ENCODE measurements at regions not wholly inside any gene's neighbourhood (a gene's known extent, or its start where the extent isn't known, plus 50 kb on each side); places are given as distances from the start of the nearest gene placed in this dataset.

DNA sequence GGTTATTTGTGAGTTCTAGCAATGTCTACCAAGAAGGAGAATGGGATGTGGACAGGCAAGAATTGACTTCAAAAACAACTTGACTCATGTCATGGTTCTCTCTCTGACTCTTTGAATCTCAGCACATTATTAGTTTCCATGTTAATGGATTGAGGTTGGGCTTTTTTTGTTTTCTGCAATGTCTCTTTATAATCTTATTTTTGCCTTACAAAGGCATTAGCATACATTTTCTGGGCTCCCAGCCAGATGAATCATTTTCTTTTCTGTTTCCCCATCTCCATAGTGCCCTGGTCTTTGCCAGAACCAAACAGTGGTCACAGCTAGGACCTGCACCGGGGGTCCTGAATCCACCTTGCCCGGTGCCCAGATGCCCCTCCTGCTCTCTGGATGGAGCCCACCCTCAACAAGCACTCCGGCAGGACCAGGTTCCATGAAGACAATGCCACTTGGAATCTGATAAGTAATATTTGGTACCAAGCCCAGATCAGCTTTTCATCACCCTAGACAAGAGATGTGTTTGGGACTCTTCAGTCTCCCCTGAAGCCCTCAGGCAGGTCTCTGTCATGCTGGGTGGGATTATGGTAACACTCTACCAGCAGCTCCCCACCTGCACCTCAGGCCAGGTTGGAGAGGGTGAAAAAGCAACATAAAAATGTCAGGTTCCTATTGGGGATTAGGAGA lies 266.7 kb upstream of the SULF2 start:
- no peak overlapping the region for H3K27ac ChIP-seq (ENCODE audit: low read depth in 1 of 2, low read length in 2 of 2)
- peaks cover 0 to 1% of the 10 kb centered on the region in 2 donors for H3K4me1 ChIP-seq (ENCODE audit: control insufficient read depth in 1 of 2, insufficient read depth in 2 of 2, low read length in 2 of 2)
- DNase-seq (no peak), ATAC-seq (ENCODE audit: low FRiP score) (no peak)
- H3K36me3 ChIP-seq (ENCODE audit: control insufficient read depth in 1 of 2, insufficient read depth in 2 of 2, low read length in 1 of 2) = no peaks in the 10 kb centered on the region
- no peaks in the 10 kb centered on the region for H3K27me3 ChIP-seq (ENCODE audit: control insufficient read depth in 1 of 2, insufficient read depth in 2 of 2, low read length in 1 of 2)
- H3K4me3 ChIP-seq (ENCODE audit: low read length in 2 of 2) = no peak overlapping the region
- H3K9me3 ChIP-seq (ENCODE audit: control insufficient read depth, low read length) = peaks cover 3% of the 10 kb centered on the region
- WGBS, 2 donors = 20 to 30% methylated on average over 3 of the region's 3 CpGs
- intact Hi-C loops (cut with DNase I) = no loop called here

DNA sequence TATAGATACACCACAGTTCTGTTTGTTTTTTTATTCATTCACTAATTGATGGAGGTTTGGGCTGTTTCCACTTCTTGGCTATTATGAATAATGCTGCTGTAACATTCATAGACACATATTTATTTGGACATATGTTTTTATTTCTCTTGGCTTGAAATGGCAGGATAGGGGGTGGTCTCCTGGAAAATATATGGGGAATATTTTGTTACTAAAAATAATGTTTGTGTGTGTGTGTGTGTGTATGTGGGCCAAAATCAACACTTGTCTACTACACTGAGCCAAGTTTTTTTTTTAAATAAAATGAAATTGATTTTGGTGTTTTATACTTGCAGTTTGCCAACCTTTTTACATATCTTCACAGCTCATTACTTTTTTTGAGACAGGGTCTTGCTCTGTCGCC lies 264.4 kb upstream of the SULF2 start:
- ATAC-seq (ENCODE audit: low FRiP score) = no peak
- WGBS, 2 donors = 30 to 33% methylated on average over 1 of the region's 1 CpG

DNA sequence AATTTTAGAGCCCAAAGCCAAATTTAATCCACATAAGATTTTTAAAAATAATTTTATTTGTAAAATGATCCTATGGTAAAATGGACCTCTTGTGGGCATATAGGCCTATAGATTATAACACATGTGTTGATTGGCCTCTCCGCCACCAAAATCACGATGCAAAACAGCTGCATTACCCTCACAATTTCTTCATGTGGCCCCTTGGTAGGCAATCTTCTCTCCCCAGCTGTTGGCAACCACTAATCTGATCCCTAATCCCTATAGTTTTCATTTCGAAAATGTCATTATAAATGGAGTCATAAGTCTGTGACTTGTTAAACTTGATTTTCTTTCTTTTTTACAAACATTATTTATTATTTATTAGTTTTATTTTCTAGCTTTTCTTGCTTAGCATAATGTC lies 263.9 kb upstream of the SULF2 start:
- 72 to 75% methylated on average over 3 of the region's 3 CpGs for WGBS, 2 donors
- no peaks in the 10 kb centered on the region for H3K27me3 ChIP-seq (ENCODE audit: control insufficient read depth in 1 of 2, insufficient read depth in 2 of 2, low read length in 1 of 2)

More for the DNA sequence above, 264.4 kb upstream of the SULF2 start:
- Histone ChIP-seq H3K4me3 (ENCODE audit: low read length in 2 of 2) (no peak overlapping the region), H3K9me3 (ENCODE audit: control insufficient read depth, low read length) (peaks cover 3% of the 10 kb centered on the region), H3K4me1 (ENCODE audit: control insufficient read depth in 1 of 2, insufficient read depth in 2 of 2, low read length in 2 of 2) (peaks cover 0 to 1% of the 10 kb centered on the region in 2 donors), H3K27ac (ENCODE audit: low read depth in 1 of 2, low read length in 2 of 2) (no peak overlapping the region), H3K36me3 (ENCODE audit: control insufficient read depth in 1 of 2, insufficient read depth in 2 of 2, low read length in 1 of 2) (no peaks in the 10 kb centered on the region), H3K27me3 (ENCODE audit: control insufficient read depth in 1 of 2, insufficient read depth in 2 of 2, low read length in 1 of 2) (no peaks in the 10 kb centered on the region)
- DNase-seq = no peak
- intact Hi-C loops (cut with DNase I) = no loop called here

DNA sequence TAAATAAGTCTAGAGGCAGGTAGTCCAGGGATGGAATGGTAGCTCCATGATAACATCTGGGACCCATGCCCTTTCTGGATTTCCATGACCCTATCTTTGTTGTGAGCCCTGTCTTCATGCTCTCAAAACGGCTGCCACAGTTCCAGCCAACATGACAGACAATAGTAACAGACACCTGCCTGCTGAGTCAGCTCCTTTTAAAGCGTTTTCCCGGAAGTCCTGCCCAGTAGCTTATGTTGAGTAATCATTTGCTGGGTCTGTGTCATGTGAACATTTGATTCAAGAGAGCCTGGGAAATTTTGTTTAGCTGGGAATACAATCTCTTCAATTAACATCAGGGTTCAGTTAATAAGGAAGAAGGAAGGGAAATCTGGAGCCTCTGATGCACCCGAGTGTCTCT lies 262.2 kb upstream of the SULF2 start:
- peaks cover 5% of the 10 kb centered on the region for H3K9me3 ChIP-seq (ENCODE audit: control insufficient read depth, low read length)
- peaks cover 0 to 1% of the 10 kb centered on the region in 2 donors for H3K4me1 ChIP-seq (ENCODE audit: control insufficient read depth in 1 of 2, insufficient read depth in 2 of 2, low read length in 2 of 2)
- no peak overlapping the region for H3K4me3 ChIP-seq (ENCODE audit: low read length in 2 of 2)
- ATAC-seq (ENCODE audit: low FRiP score) (no peak), DNase-seq (no peak)
- H3K36me3 ChIP-seq (ENCODE audit: control insufficient read depth in 1 of 2, insufficient read depth in 2 of 2, low read length in 1 of 2) = no peaks in the 10 kb centered on the region
- H3K27ac ChIP-seq (ENCODE audit: low read depth in 1 of 2, low read length in 2 of 2) = no peak overlapping the region
- H3K27me3 ChIP-seq (ENCODE audit: control insufficient read depth in 1 of 2, insufficient read depth in 2 of 2, low read length in 1 of 2) = no peaks in the 10 kb centered on the region
- 71 to 78% methylated on average over 4 of the region's 4 CpGs for WGBS, 2 donors
- intact Hi-C loops (cut with DNase I) = no loop called here

More for the DNA sequence above, 263.9 kb upstream of the SULF2 start:
- H3K4me3 ChIP-seq (ENCODE audit: low read length in 2 of 2) = no peak overlapping the region
- DNase-seq = no peak
- peaks cover 0 to 1% of the 10 kb centered on the region in 2 donors for H3K4me1 ChIP-seq (ENCODE audit: control insufficient read depth in 1 of 2, insufficient read depth in 2 of 2, low read length in 2 of 2)
- ATAC-seq (ENCODE audit: low FRiP score) = no peak
- H3K9me3 ChIP-seq (ENCODE audit: control insufficient read depth, low read length) = peaks cover 3% of the 10 kb centered on the region
- no peak overlapping the region for H3K27ac ChIP-seq (ENCODE audit: low read depth in 1 of 2, low read length in 2 of 2)
- intact Hi-C loops (cut with DNase I) = no loop called here
- H3K36me3 ChIP-seq (ENCODE audit: control insufficient read depth in 1 of 2, insufficient read depth in 2 of 2, low read length in 1 of 2) = no peaks in the 10 kb centered on the region

DNA sequence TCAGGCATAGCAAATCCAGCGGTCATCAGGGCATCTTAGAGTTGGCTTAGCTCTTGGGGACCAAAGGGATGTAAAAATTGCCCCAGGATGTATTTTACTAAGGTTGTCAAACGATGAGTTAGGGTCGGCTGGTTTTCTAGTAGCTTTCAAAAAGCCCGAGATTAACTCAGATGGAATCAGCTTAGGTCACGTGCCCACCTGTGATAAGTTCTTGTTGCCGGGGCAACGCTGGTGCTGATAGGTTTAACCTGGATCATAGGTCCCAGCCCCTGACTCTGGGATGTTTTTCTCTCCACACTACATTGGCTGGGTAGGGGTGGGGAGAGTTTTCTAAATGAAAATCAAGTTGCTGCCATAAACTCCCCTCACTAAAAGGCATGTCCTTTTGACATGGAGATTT lies 257.3 kb upstream of the SULF2 start:
- intact Hi-C loops (cut with DNase I) = no loop called here
- ATAC-seq (ENCODE audit: low FRiP score) = no peak
- Histone ChIP-seq H3K36me3 (ENCODE audit: control insufficient read depth in 1 of 2, insufficient read depth in 2 of 2, low read length in 1 of 2) (no peaks in the 10 kb centered on the region), H3K27ac (ENCODE audit: low read depth in 1 of 2, low read length in 2 of 2) (no peak overlapping the region), H3K4me1 (ENCODE audit: control insufficient read depth in 1 of 2, insufficient read depth in 2 of 2, low read length in 2 of 2) (no peaks in the 10 kb centered on the region), H3K9me3 (ENCODE audit: control insufficient read depth, low read length) (peaks cover 5% of the 10 kb centered on the region), H3K4me3 (ENCODE audit: low read length in 2 of 2) (no peak overlapping the region), H3K27me3 (ENCODE audit: control insufficient read depth in 1 of 2, insufficient read depth in 2 of 2, low read length in 1 of 2) (no peaks in the 10 kb centered on the region)
- WGBS, 2 donors = 78 to 92% methylated on average over 7 of the region's 7 CpGs
- DNase-seq = no peak

DNA sequence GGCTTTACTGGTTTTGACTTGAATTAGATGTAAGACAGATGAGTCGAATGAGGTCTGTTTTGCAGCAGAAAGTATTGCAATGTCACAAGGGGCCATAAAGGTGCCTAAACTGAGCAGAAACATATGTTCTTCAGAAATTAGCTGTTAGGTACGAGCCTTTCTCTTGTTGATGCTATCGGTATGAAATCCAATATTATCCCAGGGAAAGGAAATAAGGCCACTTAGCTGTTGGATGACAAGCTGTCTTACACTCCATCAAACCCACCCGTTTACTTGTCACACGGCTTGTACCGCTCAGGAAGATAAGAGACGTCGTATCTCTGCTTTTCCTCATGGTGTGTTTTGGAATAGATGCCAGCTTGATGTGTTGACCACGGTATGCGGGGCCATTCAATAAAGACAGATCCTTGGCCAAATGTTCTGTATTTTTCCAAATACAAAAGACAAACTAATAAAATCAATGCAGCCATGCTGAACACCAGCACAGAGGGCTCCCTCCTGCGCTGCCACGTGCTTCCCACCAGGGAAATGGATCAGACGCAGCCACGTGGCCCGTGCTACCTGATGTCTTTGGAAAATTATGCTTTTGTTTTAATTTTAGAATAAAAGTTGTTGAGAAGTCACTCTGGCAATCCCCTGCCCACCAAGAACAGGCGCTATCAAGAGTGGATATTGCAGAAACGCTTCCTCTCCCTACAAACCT lies 255.9 kb upstream of the SULF2 start:
- Histone ChIP-seq H3K36me3 (ENCODE audit: control insufficient read depth in 1 of 2, insufficient read depth in 2 of 2, low read length in 1 of 2) (no peaks in the 10 kb centered on the region), H3K9me3 (ENCODE audit: control insufficient read depth, low read length) (peaks cover 4% of the 10 kb centered on the region), H3K27me3 (ENCODE audit: control insufficient read depth in 1 of 2, insufficient read depth in 2 of 2, low read length in 1 of 2) (no peaks in the 10 kb centered on the region), H3K4me1 (ENCODE audit: control insufficient read depth in 1 of 2, insufficient read depth in 2 of 2, low read length in 2 of 2) (no peaks in the 10 kb centered on the region), H3K27ac (ENCODE audit: low read depth in 1 of 2, low read length in 2 of 2) (no peak overlapping the region), H3K4me3 (ENCODE audit: low read length in 2 of 2) (no peak overlapping the region)
- 62 to 67% methylated on average over 17 of the region's 17 CpGs for WGBS, 2 donors
- DNase-seq (no peak), ATAC-seq (ENCODE audit: low FRiP score) (no peak)
- intact Hi-C loops (cut with DNase I) = no loop called here

DNA sequence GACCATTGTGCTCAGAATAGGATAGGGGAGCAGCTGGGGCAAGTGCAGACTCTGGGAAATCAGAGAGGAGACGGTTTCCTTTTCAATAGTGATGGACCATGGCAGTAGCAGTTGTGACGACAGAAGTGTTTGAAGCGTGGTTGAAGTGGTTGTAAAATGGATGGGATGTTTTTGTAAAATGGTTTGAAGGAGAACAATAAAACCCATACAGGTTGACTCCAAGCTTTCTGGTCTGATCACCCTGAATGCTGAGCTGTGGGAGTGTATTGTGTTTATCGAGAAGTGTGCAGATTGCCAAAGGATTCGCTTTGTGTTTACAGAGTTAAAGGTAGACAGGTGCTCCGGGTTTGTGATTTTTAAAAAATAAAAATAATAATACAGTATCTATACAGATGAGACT lies 255.2 kb upstream of the SULF2 start:
- no peak overlapping the region for H3K4me3 ChIP-seq (ENCODE audit: low read length in 2 of 2)
- H3K36me3 ChIP-seq (ENCODE audit: control insufficient read depth in 1 of 2, insufficient read depth in 2 of 2, low read length in 1 of 2) = no peaks in the 10 kb centered on the region
- no peak for ATAC-seq (ENCODE audit: low FRiP score)
- no peak overlapping the region for H3K27ac ChIP-seq (ENCODE audit: low read depth in 1 of 2, low read length in 2 of 2)
- peaks cover 4% of the 10 kb centered on the region for H3K9me3 ChIP-seq (ENCODE audit: control insufficient read depth, low read length)
- H3K4me1 ChIP-seq (ENCODE audit: control insufficient read depth in 1 of 2, insufficient read depth in 2 of 2, low read length in 2 of 2) = no peaks in the 10 kb centered on the region
- no peaks in the 10 kb centered on the region for H3K27me3 ChIP-seq (ENCODE audit: control insufficient read depth in 1 of 2, insufficient read depth in 2 of 2, low read length in 1 of 2)
- 90 to 95% methylated on average over 6 of the region's 6 CpGs for WGBS, 2 donors
- DNase-seq = no peak
- intact Hi-C loops (cut with DNase I) = no loop called here

DNA sequence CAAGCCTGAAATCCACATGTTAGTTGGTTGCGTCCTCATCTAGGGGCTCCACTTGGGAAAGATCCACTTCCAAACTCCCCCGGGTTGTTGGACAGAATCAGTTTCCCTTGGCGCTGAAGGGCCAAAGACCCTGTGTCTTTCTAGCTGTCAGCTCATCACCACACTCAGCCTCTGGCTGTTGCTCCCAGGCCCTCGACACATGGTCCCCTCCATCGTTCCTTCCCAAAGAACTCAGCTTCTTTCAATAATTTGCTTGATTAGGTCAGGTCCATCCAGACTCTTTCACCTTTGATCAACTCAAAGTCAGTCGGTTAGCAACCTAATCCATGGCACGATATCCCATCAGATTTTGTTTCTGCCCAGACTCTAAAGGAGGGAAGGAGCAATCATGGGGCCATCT lies 254.8 kb upstream of the SULF2 start:
- H3K4me3 ChIP-seq (ENCODE audit: low read length in 2 of 2) = no peak overlapping the region
- 83 to 85% methylated on average over 7 of the region's 7 CpGs for WGBS, 2 donors
- H3K27me3 ChIP-seq (ENCODE audit: control insufficient read depth in 1 of 2, insufficient read depth in 2 of 2, low read length in 1 of 2) = no peaks in the 10 kb centered on the region
- peaks cover 4% of the 10 kb centered on the region for H3K9me3 ChIP-seq (ENCODE audit: control insufficient read depth, low read length)
- intact Hi-C loops (cut with DNase I) = no loop called here
- DNase-seq (no peak), ATAC-seq (ENCODE audit: low FRiP score) (no peak)
- H3K4me1 ChIP-seq (ENCODE audit: control insufficient read depth in 1 of 2, insufficient read depth in 2 of 2, low read length in 2 of 2) = no peaks in the 10 kb centered on the region
- no peaks in the 10 kb centered on the region for H3K36me3 ChIP-seq (ENCODE audit: control insufficient read depth in 1 of 2, insufficient read depth in 2 of 2, low read length in 1 of 2)
- no peak overlapping the region for H3K27ac ChIP-seq (ENCODE audit: low read depth in 1 of 2, low read length in 2 of 2)

DNA sequence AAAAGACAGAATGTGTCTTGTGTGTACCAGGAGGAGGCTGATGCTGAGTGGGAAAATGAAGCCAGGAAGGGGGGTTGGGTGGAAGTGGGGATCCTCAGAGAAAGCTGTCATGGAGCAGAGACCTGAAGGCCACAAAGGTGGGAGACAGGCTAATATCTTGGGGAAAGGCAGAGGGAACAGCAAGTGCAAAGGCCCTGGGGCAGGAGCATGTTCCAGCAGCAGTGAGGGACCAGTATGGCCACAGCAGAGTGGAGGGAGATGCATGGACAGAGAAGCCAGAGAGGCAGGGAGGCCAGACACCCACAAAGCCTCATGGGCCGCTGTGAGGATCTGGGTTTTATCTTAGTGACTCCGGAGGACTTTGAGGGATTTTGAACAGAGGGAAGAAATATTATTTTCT lies 254.2 kb upstream of the SULF2 start:
- Histone ChIP-seq H3K4me1 (ENCODE audit: control insufficient read depth in 1 of 2, insufficient read depth in 2 of 2, low read length in 2 of 2) (no peaks in the 10 kb centered on the region), H3K27me3 (ENCODE audit: control insufficient read depth in 1 of 2, insufficient read depth in 2 of 2, low read length in 1 of 2) (no peaks in the 10 kb centered on the region), H3K36me3 (ENCODE audit: control insufficient read depth in 1 of 2, insufficient read depth in 2 of 2, low read length in 1 of 2) (no peaks in the 10 kb centered on the region), H3K9me3 (ENCODE audit: control insufficient read depth, low read length) (peaks cover 4% of the 10 kb centered on the region), H3K4me3 (ENCODE audit: low read length in 2 of 2) (no peak overlapping the region), H3K27ac (ENCODE audit: low read depth in 1 of 2, low read length in 2 of 2) (no peak overlapping the region)
- ATAC-seq (ENCODE audit: low FRiP score) (no peak), DNase-seq (no peak)
- intact Hi-C loops (cut with DNase I) = no loop called here
- 97 to 100% methylated on average over 2 of the region's 2 CpGs for WGBS, 2 donors

Measured in aorta (tissue), 5 donors.